ENCODE measurements at regions not wholly inside any gene's neighbourhood (a gene's known extent, or its start where the extent isn't known, plus 50 kb on each side); places are given as distances from the start of the nearest gene placed in this dataset.

DNA sequence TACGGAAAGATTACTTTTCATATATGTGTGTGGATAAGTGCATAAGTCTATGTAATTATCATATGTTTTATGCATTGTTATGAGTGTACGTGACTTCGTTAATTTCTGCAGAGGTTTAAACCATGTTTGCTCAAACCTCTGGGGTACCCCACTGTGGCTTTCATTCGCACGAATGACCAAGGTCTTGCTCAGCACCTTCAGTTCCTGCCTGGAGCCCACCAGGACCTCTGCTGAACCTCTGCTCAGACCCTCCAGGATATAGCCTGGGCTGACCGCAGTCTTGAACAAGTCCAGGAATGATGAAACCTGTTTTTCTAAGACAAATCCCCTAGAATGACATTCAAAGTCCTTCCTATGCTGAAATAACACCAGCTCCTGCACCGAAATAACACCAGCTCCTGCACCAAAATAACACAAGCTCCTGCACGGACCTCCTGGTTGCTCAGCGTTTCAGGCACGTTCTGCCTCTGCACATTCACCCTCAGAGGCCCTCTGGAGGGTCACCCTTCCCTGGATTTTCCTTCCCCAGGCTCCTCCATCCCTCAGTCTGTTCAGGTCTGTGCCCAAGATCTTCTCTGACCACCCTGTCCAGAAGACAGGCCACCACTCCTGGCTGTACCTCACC, 99.7 kb upstream of the BOD1 start:
- TF ChIP-seq, protein P1, sequence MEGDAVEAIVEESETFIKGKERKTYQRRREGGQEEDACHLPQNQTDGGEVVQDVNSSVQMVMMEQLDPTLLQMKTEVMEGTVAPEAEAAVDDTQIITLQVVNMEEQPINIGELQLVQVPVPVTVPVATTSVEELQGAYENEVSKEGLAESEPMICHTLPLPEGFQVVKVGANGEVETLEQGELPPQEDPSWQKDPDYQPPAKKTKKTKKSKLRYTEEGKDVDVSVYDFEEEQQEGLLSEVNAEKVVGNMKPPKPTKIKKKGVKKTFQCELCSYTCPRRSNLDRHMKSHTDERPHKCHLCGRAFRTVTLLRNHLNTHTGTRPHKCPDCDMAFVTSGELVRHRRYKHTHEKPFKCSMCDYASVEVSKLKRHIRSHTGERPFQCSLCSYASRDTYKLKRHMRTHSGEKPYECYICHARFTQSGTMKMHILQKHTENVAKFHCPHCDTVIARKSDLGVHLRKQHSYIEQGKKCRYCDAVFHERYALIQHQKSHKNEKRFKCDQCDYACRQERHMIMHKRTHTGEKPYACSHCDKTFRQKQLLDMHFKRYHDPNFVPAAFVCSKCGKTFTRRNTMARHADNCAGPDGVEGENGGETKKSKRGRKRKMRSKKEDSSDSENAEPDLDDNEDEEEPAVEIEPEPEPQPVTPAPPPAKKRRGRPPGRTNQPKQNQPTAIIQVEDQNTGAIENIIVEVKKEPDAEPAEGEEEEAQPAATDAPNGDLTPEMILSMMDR (IDR thresholded peaks at IDR 0.05; ENCODE audit: low read depth, low read length): no peak
- no peak for DNase-seq (ENCODE audit: low read depth, low spot score)
- ChIA-PET POLR2A (no interaction called here), CTCF (no interaction called here)
- H3K4me3 ChIP-seq (ENCODE audit: low read depth, low read length): no peak overlapping the region
- no peaks in the 10 kb centered on the region for H3K27me3 ChIP-seq (ENCODE audit: control insufficient read depth, insufficient read depth, low read length)
- no peaks in the 10 kb centered on the region for H3K9me3 ChIP-seq (ENCODE audit: control insufficient read depth, insufficient read depth, low read length)
- no peak overlapping the region for H3K27ac ChIP-seq (ENCODE audit: low read depth, low read length)

DNA sequence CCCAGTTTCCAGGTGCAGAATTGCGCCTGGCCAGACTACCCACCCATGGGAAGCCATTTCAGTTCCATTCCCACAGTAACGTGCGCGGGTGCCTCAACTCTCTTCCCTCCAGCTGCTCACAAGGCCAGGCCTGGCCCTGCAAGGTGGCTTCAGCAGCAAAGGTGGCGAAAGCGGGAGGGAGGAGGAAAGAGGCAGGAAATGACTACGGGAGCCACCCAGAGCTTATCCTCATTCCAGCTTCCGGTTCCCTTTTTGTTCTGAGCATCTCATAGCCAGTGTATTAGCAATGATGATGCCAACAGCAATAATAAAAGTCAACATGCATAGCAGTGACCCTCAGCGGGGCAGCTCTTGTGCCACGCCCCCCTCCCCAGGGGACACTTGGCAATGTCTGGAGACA, 101.5 kb upstream of the BOD1 start:
- no peak overlapping the region for H3K27ac ChIP-seq (ENCODE audit: low read depth, low read length)
- DNase-seq (ENCODE audit: low read depth, low spot score): no peak
- ChIA-PET CTCF (no interaction called here), POLR2A (no interaction called here)
- H3K9me3 ChIP-seq (ENCODE audit: control insufficient read depth, insufficient read depth, low read length): no peaks in the 10 kb centered on the region
- no peaks in the 10 kb centered on the region for H3K27me3 ChIP-seq (ENCODE audit: control insufficient read depth, insufficient read depth, low read length)
- no peak overlapping the region for H3K4me3 ChIP-seq (ENCODE audit: low read depth, low read length)
- TF ChIP-seq, protein P1 (IDR thresholded peaks at IDR 0.05; ENCODE audit: low read depth, low read length): no peak

GRCh38 chr5:173718469-173718868, 102.0 kb upstream of the BOD1 start:
- TF ChIP-seq, protein P1 (IDR thresholded peaks at IDR 0.05; ENCODE audit: low read depth, low read length): no peak
- Histone ChIP-seq H3K4me3 (ENCODE audit: low read depth, low read length) (no peak overlapping the region), H3K9me3 (ENCODE audit: control insufficient read depth, insufficient read depth, low read length) (no peaks in the 10 kb centered on the region), H3K27me3 (ENCODE audit: control insufficient read depth, insufficient read depth, low read length) (no peaks in the 10 kb centered on the region), H3K27ac (ENCODE audit: low read depth, low read length) (no peak overlapping the region)
- no peak for DNase-seq (ENCODE audit: low read depth, low spot score)
- CTCF ChIA-PET: interaction anchor here (0.6 kb wide), 1 partner anchor 81 kb away, joined by 3 read pairs; no protein-coding TSS in a partner anchor
- POLR2A ChIA-PET: no interaction called here

- H3K9me3 ChIP-seq (ENCODE audit: control insufficient read depth, insufficient read depth, low read length): no peaks in the 10 kb centered on the region
- POLR2A ChIA-PET: no interaction called here
- no peak overlapping the region for H3K4me3 ChIP-seq (ENCODE audit: low read depth, low read length)
- H3K27me3 ChIP-seq (ENCODE audit: control insufficient read depth, insufficient read depth, low read length): no peaks in the 10 kb centered on the region
- no peak for DNase-seq (ENCODE audit: low read depth, low spot score)
- H3K27ac ChIP-seq (ENCODE audit: low read depth, low read length): no peak overlapping the region
- CTCF ChIA-PET: interaction anchor here (0.6 kb wide), 1 partner anchor 1415 kb away, joined by 4 read pairs; no protein-coding TSS in a partner anchor
- TF ChIP-seq, protein P1 (IDR thresholded peaks at IDR 0.05; ENCODE audit: low read depth, low read length): no peak
These were observed 103.3 kb upstream of the BOD1 start for GRCh38 chr5:173719731-173720082.

- ChIA-PET CTCF (interaction anchor here (1.9 kb wide), 1 partner anchor 12 kb away, joined by 4 read pairs; no protein-coding TSS in a partner anchor), POLR2A (no interaction called here)
- Histone ChIP-seq H3K27ac (ENCODE audit: low read depth, low read length) (no peak overlapping the region), H3K4me3 (ENCODE audit: low read depth, low read length) (no peak overlapping the region), H3K9me3 (ENCODE audit: control insufficient read depth, insufficient read depth, low read length) (no peaks in the 10 kb centered on the region), H3K27me3 (ENCODE audit: control insufficient read depth, insufficient read depth, low read length) (no peaks in the 10 kb centered on the region)
- TF ChIP-seq, protein P1 (IDR thresholded peaks at IDR 0.05; ENCODE audit: low read depth, low read length): no peak
- DNase-seq (ENCODE audit: low read depth, low spot score): no peak
These were observed 104.0 kb upstream of the BOD1 start for GRCh38 chr5:173720286-173720952.
